Inflammatory macrophage treated with lipopolysaccharide for 4 hours (primary cell): ENCODE measurements at regions not wholly inside any gene's neighbourhood (a gene's known extent, or its start where the extent isn't known, plus 50 kb on each side); places are given as distances from the start of the nearest gene placed in this dataset.

Source experiments
- DNase-seq: peaks from one replicate; pipeline ENCODE4 v3.0.0-alpha.2; 2020

DNA sequence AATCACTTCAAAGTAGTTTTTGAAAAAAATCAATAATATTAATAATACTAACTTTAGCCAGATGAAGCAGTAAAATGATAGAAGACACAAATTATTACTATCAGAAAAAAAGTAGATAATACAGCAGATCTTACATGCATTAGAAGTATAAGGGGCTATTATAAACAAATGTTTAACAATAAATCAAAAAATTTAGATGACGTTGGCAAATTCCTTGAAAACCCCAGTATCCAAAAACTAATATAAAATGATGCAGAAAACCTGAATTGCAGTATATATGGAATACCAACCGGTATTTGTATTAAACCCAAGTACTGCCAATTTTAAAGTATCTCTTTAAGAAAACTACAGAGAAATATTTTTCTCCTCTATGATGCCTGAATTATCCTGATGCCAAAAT, 573.3 kb upstream of the CTNND2 start:
- DNase-seq, result no peak

DNA sequence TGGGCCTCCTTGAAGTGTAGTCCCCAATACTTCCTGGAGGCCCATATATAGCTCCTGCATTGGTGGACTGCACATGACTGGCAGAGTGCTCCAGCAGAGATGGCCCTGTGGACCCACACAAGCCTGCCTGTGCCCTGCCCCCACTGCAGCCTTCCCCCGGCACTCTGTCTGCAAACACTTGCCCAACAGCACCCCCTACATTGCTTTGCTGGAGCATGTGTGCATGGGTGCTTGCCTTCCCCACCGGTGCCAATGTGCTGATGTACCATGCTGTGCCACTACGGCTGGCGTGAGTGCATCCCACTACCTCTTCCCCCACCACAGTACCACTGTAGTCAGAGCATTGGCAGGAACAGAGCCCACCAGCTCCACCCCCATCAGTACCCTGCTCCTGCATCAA, 563.6 kb upstream of the CTNND2 start:
- DNase-seq, result no peak

DNA sequence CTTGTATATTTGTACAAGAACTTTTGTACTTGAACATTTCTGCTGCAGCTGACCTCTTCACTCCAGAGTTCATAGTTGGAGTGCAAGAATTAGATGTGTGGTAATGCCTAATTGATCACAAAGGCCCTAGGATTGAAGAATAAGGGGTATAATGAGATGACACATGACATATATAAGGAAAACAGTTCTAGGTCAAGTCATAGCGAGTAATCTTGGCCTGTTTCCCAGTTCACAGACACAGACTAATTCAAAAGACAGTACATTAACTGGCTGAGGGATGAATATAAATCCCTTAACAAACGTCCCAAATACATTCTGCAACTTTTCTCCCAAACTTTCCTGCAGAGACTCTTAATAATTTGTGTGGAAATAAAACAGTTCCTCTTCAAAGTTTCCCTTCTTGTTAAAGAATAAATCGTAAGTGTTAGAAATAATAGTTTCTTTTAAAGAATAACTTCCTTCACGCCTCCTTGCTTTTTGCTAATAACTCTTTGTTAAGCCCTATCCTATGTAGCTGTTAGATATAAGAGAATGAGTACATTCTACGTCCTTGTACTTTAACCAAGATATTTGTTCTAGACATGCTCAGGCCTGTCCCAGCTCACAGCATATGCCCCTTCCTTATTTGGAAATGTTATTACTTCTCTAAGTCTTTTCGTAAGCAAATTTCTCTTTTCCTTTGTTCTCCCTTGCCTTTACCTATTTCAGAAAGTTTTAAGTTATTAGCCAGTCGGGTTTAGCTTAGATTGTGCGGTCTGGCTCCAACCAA, 556.4 kb upstream of the CTNND2 start:
- no peak for DNase-seq

DNA sequence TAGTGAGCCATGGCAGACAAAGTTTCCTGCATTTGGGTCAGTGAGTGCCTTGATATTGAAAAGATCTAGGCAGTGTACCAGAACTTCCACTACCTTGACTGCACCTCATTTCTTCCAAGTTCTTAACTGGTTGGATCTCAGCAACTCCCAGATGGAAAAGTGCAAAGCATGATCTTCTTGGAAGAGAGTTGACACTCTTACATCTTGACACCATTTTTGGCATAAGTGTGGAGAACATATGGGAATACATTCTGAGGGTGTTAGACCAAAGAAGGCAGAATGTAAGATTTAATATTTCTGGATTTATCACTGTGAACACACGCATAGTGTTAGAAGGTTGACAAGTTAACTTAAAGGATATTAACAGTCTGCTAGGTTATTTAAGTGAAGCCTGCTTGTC, 555.1 kb upstream of the CTNND2 start:
- DNase-seq, result no peak

DNA sequence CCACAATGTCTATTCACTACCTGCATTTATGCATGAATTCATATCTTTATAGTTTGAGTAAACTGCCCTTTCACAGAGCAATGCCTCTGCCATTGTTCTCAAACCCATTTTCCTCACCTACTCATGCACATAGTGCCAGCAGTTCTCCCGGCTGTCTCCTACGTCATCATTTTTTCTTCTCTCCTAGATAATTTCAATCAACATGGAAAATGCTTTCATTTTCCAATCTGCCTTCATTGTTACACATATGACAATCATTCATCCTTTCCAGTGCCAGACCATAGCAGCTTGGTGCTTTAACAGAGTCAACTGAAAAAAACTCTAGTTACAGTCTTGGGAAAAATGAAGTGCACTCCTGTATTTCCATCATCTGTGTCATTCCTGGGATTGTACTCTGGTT, 514.8 kb upstream of the CTNND2 start:
- no peak for DNase-seq

DNA sequence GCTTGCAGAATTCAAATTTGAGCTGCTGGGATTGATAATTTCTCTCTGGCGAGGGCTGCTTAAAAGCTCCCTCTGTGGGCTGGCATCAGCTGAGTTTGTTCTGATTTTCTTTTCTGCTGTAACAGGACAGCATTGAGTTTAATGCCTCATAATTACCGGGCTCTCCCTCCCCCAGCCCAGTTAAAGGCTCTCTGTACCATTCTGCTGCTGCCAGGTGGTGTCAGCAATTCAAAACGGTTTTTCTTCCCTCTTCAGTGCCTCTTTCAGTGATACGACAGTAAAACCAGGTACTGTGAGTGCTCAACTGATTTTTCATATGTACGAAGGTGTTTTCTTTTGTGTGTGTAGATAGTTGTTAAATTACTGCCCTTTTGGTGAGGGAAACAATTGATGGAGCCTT, 509.3 kb upstream of the CTNND2 start:
- DNase-seq, result no peak

DNA sequence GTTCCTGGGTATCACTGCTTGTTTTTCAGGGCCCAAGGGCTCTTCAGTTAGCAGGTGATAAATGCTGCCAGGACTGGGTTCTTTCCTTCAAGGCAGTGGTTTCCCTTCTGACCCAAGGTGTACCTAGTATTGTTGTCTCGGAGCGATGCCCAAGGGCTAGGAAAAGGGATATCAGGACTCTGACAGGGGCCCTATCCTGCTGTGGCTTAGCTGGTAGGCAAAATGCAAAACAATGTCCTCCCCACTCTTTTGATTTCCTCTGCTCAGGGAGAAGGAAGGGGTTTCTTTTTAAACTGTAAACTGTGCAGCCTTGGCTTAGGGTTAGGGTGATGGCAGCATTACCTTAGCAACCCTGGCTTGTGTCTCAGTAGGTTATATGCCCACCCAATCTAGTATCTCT, 508.8 kb upstream of the CTNND2 start:
- DNase-seq, result no peak

DNA sequence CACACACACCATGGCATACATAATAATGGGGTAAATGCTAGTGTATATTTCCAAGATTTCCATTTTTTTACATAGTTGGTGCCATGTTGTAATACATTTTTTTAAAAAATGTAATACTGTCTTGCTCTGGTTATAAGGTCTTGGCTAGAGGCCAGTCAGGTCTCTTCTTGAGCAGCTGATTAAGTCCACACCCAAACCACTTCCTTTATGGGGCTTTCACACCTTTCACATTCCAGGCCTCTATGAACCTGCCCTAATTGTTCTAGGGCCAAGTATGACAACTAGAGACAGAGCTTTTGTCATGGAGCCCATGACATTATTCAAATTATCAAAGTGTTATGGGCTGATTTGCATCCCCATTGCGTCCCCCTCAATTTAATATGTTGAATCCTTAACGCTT, 495.6 kb upstream of the CTNND2 start:
- no peak for DNase-seq

DNA sequence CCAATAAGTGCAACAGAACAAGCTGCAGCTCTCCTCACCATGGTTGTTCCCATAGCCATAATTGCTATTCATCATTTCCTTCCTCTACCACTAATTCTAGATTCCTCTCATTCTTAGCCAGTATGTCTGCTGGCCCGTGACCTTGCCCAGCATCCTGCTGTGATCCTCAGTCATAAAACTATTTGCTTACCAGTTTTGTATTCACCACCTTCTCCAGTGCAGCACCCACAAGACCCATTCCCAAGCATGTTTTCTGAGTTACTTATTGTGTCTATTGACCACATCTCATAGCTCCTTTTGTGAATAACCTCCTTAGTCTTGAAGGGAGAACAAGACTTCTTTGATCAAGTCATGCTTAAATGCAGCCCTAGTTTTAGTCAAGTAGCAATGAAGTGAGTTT, 488.0 kb upstream of the CTNND2 start:
- DNase-seq, result no peak

DNA sequence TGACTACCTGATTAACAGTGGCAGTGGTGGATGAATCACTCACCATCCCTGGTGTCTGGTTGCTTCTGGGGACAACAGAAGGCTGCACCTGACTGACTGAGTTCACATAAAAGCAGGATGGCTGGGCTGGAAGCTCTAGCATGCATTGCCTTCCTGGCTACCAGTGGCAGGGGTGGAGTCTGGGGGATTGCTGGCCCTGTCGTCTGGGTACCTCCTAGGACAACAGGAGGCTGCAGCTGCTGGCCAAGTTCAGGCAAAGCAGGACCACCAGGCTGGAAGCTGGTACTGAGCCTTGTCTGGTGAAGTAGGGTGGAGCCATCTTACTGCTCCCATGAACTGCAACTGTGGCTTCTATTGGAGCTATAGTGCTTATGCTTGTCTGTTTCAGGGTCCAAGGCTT, 480.8 kb upstream of the CTNND2 start:
- DNase-seq, result no peak

DNA sequence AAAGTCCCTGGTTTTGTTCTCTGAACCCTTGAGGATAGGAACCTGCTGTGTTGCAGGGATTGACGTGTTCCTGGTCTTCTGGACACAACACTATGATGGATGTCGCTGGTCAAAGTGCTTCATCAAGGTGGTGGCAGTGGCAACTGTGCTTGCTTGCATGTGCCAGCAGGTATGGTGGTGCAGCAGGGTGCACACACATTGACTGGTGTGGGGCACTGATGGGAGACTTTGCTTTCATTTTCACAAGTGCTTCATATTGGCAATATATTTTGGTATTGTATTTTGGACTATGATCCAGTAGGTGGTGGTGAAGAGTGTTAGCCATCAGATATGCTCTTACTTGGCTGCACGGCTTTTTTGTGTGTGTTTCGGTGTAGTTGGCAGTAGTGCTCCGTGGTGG, 479.8 kb upstream of the CTNND2 start:
- DNase-seq, result no peak

DNA sequence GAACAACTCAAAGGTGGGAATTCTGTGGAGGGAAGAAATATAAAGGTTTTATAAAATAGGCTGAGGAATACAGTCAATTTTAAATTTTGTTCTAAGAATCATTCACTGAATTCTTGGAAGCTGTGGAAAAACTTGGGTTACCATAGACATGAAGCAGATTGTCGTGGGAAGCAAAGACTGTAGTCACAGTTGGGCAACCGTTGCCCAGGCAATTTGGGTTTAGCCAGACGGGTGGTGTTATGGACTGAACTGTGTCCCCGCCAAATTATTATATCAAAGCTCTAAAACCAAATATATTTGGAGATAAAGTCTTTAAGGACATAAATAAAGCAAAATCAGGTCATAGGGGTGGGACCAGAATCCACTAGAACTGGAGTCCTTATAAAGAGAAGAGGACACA, 463.7 kb upstream of the CTNND2 start:
- no peak for DNase-seq

DNA sequence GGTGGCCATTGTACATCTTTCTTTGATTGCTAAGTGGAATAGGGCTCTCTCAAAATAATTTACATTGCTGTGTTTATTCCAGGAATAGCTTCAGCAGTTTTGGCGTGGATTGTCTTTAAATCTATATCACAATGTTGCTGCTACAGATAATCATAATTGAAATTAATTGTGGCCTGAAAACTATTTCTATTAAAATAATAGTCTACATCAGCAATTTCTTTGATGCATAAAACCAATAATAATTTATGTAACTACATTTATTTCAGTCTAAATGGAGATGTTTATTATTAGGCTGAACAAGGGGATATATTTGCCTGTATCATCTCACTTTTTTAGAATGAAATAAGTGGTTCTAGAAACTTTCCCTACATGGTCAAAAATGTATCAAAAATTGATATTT, 456.0 kb upstream of the CTNND2 start:
- DNase-seq, result no peak

DNA sequence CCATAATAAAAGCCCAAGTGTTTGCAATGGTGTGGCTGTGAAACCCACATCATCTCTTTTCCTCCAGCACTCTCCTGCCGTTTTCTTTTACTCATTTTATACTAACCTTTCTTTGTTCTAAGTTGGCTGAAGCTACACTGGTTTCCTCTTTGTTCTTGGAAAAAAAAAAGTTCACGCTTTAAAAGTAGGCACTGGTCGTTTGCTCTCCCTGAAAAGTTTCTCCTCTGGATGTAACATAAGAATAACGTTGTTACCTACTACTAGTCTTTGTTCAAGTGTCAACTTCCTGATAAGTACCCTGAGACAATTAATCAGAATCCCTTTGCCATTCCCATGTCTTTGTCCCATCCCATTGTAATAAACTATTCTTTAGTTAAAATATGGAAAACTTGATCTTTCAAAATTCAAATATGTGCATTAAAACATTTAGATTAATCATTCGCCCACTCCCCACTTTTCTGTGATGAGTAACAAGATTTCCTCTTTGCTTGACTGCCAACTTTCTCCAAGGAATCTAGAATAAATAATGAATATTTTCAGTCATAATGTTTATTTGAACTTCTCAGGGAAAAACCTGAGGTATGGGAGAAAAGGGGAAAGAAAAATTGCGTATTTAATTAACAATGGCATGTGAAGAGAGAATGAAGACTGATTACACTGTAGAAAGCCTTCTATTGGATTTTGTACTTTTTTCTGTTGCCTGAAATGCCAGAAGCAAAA, 454.3 kb upstream of the CTNND2 start:
- DNase-seq, result no peak

DNA sequence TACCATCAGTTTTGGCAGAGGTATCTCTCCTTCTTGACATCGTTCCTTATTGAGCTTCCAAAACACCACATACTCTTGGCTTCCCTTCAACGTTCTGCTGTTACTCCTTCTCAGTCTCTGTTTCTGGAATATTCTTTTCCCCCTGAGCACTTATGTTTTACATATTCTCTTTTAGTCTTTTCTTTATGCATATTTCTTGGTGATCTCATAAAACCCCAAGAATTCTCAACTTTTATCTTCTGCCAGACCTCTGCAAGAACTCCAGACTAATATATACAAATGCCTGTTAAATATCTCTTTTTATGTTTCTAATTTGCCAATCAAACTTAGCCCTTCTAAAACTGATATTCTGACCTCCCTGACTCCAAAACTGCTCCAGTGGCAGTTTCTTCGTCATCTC, 453.4 kb upstream of the CTNND2 start:
- no peak for DNase-seq

DNA sequence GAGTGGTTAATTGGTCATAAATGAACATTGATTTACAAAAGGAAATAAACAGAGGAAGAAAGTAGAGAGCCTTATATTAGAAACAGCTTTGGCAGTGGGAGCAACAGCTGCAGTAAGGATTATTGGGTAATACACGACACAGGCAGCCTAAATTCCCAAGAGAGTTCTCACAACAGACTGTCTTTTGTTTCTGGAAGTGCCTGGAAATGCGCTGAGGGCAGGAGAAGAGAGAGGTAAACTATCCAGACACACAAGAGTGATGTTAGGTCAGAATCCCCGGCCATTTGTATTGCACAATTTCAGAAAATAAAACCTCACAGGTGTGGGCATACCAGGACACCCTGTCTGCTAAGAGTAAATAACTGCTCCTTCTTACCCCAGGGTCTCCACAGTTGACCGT, 450.4 kb upstream of the CTNND2 start:
- DNase-seq, result no peak

DNA sequence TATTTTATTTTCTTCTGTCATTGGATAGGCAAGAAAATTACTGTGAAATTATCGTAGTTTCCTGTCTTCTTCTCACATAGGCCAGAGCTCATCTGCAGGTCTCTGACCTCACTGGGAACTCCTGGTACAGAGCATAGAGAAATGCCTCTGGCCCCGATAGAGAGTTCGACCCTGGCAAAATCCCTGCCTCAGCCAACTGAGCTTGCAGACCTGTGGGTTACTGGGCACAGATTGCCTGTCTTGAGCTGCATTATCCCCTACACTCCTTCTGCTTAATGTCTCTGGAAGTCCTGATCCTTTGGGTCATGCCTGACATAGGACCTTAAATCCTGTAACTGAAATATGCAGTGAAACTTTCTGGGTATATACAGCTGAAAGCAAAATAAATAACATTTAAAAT, 439.3 kb upstream of the CTNND2 start:
- DNase-seq, result no peak

DNA sequence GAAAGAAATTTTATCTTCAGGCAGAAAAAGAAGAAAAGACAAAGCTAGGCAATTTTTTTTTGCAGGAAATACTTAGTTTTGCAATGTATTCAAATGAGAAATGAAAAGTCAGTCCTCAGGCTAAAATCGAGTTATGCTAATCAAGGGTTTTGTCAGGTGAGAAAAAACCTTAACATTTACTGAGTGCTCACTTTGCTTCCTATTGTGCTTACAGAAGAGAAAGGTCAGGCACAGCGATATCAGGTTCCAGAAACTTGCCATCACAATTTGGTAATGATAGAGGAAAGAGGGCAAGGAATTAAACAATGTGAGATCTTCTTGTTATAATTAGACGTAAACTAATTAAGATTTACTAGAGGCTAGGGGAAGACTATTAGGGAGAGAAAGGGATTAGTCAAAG, 431.7 kb upstream of the CTNND2 start:
- no peak for DNase-seq

DNA sequence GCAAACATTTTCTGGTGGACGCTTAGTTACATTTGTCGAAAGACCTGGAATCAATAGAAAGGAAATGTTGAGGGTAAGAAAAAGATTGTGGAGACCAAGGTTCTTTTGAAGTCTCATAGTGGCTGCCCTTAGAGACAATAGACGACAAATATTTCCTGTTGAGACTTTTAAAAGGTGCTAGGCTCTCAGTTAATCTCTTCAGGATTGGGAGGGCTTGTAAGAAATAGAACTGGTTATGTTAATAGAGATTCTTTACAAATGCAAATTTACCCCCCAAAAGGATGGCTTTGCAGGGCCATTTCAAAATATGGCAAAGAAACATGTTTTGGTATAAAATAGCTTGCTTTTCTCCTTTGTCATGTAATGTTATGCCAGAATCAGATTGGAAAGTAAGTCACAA, 428.2 kb upstream of the CTNND2 start:
- no peak for DNase-seq

DNA sequence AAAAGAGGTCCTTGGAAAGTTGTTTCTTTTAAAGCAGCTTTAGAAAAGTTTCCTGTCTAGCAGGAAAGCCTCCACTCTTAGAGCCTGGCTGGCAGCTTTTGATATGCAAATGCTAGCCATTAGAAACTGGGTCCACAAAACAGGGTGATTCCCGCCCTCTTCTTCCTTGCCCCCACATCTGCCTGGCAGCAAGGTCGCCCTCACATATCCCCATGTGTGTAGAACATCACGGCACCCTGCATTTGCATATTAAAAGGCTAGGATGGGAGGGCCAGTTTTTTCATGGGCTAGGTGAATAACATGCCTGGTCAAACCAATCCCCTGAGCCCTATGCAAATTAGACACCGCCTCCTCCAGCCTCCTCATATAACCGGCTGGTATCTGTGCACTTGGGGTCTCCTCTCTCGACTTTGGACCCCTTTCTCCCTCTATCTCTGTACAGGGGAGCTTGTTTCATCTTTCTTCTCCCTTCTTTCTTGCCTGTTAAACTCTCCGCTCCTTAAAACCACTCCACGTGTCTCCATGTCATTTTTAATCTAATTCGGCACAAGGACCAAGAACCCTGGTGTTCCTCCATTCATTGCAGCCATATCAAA, 426.8 kb upstream of the CTNND2 start:
- DNase-seq, result no peak

DNA sequence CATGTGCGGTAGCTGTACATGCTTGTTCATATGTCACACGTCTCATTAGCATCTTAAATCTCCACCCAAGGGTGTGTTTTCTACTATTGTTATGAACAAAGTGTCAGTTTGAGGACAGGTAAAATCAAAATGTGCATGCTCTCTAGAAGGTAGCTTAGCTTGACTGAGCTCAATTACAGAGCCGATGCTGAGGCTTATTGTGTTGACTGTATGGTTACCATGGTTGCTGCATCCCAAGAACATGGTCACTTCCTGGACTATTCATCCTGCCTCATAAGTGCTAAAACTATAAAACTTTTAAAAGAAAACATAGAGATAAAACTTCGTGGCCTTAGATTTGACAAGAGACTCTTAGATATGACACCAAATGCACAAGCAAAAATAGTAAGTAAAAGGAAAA, 426.1 kb upstream of the CTNND2 start:
- no peak for DNase-seq

DNA sequence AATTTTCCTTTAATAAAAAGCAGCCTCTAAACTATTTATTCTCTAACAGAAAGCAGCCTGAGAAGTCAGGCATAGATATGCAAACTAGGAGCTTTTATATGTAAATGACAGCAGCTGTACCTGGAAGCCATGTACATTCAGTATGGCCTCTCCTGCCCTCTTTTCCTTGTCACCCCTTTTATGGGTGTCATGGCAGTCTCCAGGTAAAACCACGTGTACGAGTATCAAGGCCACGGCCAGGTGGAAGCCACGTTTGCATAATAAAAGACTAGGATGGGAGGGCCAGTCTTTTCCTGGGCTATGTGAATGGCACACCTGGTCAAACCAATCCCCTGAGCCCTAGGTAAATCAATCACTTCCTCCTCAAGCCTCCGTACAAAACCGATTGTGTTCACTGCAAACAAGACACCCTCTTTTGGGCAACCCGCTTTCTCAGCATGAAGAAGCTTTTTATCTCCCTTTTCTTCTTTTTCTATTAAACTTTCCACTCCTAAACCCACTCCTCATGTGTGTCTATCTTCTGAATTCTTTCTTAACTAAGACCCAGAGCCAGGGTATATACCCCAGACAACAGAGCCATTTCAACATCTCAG, 419.5 kb upstream of the CTNND2 start:
- no peak for DNase-seq

DNA sequence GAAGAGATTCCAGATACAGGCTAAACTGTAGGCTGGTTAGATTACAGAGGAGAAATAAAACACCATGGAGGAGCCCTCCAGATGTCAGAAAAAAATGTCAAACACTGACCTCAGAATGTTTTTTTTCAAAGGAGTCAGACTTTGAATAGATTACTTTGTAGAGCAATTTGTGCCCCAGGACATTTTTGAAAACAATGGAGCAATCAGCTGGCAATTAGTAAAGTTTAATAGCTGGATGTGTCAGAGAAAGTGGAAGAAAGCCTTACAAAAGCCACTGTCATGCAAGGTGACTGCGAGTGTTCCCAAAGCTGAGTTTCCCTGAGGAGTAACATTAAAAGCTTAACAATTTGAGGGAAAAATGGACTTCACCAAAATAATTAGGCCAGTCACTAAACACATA, 417.8 kb upstream of the CTNND2 start:
- no peak for DNase-seq

DNA sequence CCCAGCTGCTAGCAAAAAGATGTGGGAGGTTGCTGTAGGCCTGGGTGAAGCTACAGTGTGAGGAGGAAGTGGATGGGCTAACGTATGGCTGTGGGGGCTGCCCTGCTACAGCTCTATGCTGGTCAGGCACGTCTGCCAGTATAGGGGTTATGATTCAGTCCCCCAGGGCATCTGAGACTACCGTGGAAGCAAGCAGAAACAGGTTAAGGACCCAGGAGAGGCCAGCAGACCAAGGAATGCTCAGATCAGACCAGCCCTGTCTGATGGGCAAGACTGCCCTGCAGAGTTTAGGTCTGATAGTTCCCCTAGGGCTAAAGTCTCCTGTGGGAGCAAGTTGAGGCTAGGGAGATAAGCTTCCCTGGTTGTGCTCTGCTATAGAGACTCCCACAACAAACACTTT, 416.1 kb upstream of the CTNND2 start:
- no peak for DNase-seq
